Endothelial cell of umbilical vein (primary cell): ENCODE measurements at regions not wholly inside any gene's neighbourhood (a gene's known extent, or its start where the extent isn't known, plus 50 kb on each side); places are given as distances from the start of the nearest gene placed in this dataset.

Experiments used
- BruUV-seq: library from RNA; stranded (reverse); fragments of 400-500 nt; replicated peaks from 2 replicates; lab custom pipeline; 2021; lab: Mats Ljungman, UMichigan
- CTCF ChIA-PET: fragments of 300-600, 350-600 bp; sonication (Branson Sonifier 250); formaldehyde crosslinking; loops from one replicate; lab custom pipeline; 2021; ENCODE audit warnings: antibody characterized with exemption, inconsistent platforms; lab: Charles Lee
- POLR2A ChIA-PET: fragments of 300-600, 350-600 bp; sonication (Branson Sonifier 250); formaldehyde crosslinking; loops from one replicate; lab custom pipeline; 2021; ENCODE audit warnings: antibody characterized with exemption, inconsistent platforms; lab: Charles Lee
- DNase-seq: peaks from one replicate; pipeline ENCODE4 v3.0.0-alpha.2; 2011; ENCODE audit warnings: low read depth, low spot score
- FAIRE-seq: peaks from 2 replicates; lab custom pipeline; 2011; peaks lifted over from hg19 to GRCh38; lab: Jason Lieb, UNC
- H2AFZ ChIP-seq: 2 replicates; pipeline ENCODE4 v1.6.0; 2012; ENCODE audit warnings: low read depth, low read length, control low read depth, inconsistent platforms
- H3K27ac ChIP-seq: 2 replicates; pipeline ENCODE4 v1.5.1; 2011; ENCODE audit warnings: low read depth, mild to moderate bottlenecking, control low read depth, low read length, moderate library complexity; ENCODE audit not compliant: insufficient read depth
- H3K27me3 ChIP-seq, 2 experiments: 2 replicates each; pipeline versions ENCODE4 v1.6.0 to v1.6.1; 2011; ENCODE audit warnings: low read length in 2 of 2, mixed read lengths in 1 of 2; ENCODE audit not compliant: control insufficient read depth in 2 of 2, insufficient read depth in 2 of 2
- H3K36me3 ChIP-seq, 2 experiments: 2 replicates in 1 of 2; 3 replicates in 1 of 2; pipeline ENCODE4 v1.5.1; 2011; ENCODE audit warnings: low read length in 2 of 2, mild to moderate bottlenecking in 1 of 2, moderate library complexity in 1 of 2; ENCODE audit not compliant: control insufficient read depth in 2 of 2, insufficient read depth in 2 of 2; ENCODE audit errors: extremely low read depth in 1 of 2
- H3K4me1 ChIP-seq: 3 replicates; pipeline ENCODE4 v1.5.1; 2011; ENCODE audit warnings: mild to moderate bottlenecking, low read length; ENCODE audit not compliant: control insufficient read depth, insufficient read depth; ENCODE audit errors: extremely low read depth
- H3K4me2 ChIP-seq: 2 replicates; pipeline ENCODE4 v1.6.1; 2011; ENCODE audit warnings: low read length, control low read depth, mixed read lengths; ENCODE audit not compliant: insufficient read depth
- H3K4me3 ChIP-seq, 3 experiments: fragments of 200-600 bp in 1 of 3; sonication (generic), shearing (Covaris generic) in 1 of 3; replicated peaks in 1 of 3; 2 replicates each; pipeline ENCODE4 v1.5.1; 2011 to 2016; ENCODE audit warnings: control low read depth in 3 of 3, low read length in 3 of 3, mild to moderate bottlenecking in 2 of 3, inconsistent platforms in 1 of 3, low read depth in 1 of 3, moderate library complexity in 1 of 3; ENCODE audit not compliant: insufficient read depth in 1 of 3
- H3K79me2 ChIP-seq: 2 replicates; pipeline ENCODE4 v1.6.0; 2012; ENCODE audit warnings: low read length, inconsistent platforms; ENCODE audit not compliant: control insufficient read depth, insufficient read depth
- H3K9ac ChIP-seq: replicated peaks from 2 replicates; pipeline ENCODE3; 2011; ENCODE audit warnings: low read length, control low read depth; ENCODE audit not compliant: insufficient read depth; ENCODE audit errors: extremely low read depth
- H3K9me1 ChIP-seq: replicated peaks from 3 replicates; pipeline ENCODE4 v1.6.0; 2011; ENCODE audit warnings: mild to moderate bottlenecking, low read length; ENCODE audit not compliant: control insufficient read depth, insufficient read depth; ENCODE audit errors: extremely low read depth
- H3K9me3 ChIP-seq: replicated peaks from 2 replicates; pipeline ENCODE4 v1.5.1; 2012; ENCODE audit warnings: low read length, inconsistent platforms; ENCODE audit not compliant: control insufficient read depth, insufficient read depth
- H4K20me1 ChIP-seq: replicated peaks from 2 replicates; pipeline ENCODE3; 2011; ENCODE audit warnings: mild to moderate bottlenecking, low read length; ENCODE audit not compliant: control insufficient read depth, insufficient read depth; ENCODE audit errors: extremely low read depth
- EZH2 ChIP-seq: IDR thresholded peaks from 2 replicates; pipeline ENCODE4 v1.6.1; 2012; ENCODE audit warnings: borderline replicate concordance, low read depth, mild to moderate bottlenecking, moderate library complexity, low read length, inconsistent platforms; ENCODE audit not compliant: severe bottlenecking
- FOS ChIP-seq: IDR thresholded peaks from 2 replicates; pipeline ENCODE4 v1.6.1; 2011; ENCODE audit warnings: mild to moderate bottlenecking, low read length, moderate library complexity, borderline replicate concordance; ENCODE audit not compliant: insufficient read depth
- GATA2 ChIP-seq: IDR thresholded peaks from 2 replicates; pipeline ENCODE4 v1.7.0; 2011; ENCODE audit warnings: low read depth, mild to moderate bottlenecking, moderate library complexity, mixed read lengths, low read length; ENCODE audit not compliant: insufficient read length, insufficient read depth
- JUN ChIP-seq: IDR thresholded peaks from 2 replicates; pipeline ENCODE4 v1.6.1; 2011; ENCODE audit warnings: borderline replicate concordance, low read depth; ENCODE audit not compliant: insufficient read length, insufficient read depth
- MYC ChIP-seq: IDR thresholded peaks from one replicate; pipeline ENCODE4 v1.6.1; 2011; ENCODE audit warnings: mild to moderate bottlenecking, low read depth, low read length
- POLR2A ChIP-seq: IDR thresholded peaks from 2 replicates; pipeline ENCODE4 v1.6.1; 2012; ENCODE audit warnings: low read depth, mild to moderate bottlenecking, control low read depth, low read length
- POLR2AphosphoS5 ChIP-seq: IDR thresholded peaks from 2 replicates; pipeline ENCODE4 v1.6.1; 2012; ENCODE audit warnings: low read depth, mild to moderate bottlenecking, control low read depth, low read length, moderate library complexity; ENCODE audit not compliant: insufficient read depth
- dilution Hi-C: fragments of 300-500 bp; cut with MboI; formaldehyde crosslinking; loops from one replicate; pipeline ENCODE4 v1.15.0; 2019; ENCODE audit warnings: low sequenced_read_pairs; ENCODE audit not compliant: extremely low pct_ligation_motif_present
- intact Hi-C: fragments of 100-400 bp; cut with micrococcal nuclease; formaldehyde crosslinking; loops from one replicate; pipeline ENCODE4 v1.10.0; 2022
- TF ChIP-seq, protein P1 (sequence below): IDR thresholded peaks from 2 replicates; pipeline ENCODE4 v1.6.1; 2011; ENCODE audit not compliant: insufficient read depth, insufficient read length
- TF ChIP-seq, protein P2 (sequence below), 2 donors: IDR thresholded peaks; 1 replicate in 1 of 2; 2 replicates in 1 of 2; pipeline ENCODE4 v1.5.1; 2011; ENCODE audit warnings: low read length in 2 of 2, mild to moderate bottlenecking in 2 of 2, moderate library complexity in 2 of 2, control low read depth in 1 of 2, inconsistent platforms in 1 of 2, low read depth in 1 of 2; ENCODE audit not compliant: insufficient read depth in 1 of 2; ENCODE audit errors: extremely low read depth in 1 of 2

DNA sequence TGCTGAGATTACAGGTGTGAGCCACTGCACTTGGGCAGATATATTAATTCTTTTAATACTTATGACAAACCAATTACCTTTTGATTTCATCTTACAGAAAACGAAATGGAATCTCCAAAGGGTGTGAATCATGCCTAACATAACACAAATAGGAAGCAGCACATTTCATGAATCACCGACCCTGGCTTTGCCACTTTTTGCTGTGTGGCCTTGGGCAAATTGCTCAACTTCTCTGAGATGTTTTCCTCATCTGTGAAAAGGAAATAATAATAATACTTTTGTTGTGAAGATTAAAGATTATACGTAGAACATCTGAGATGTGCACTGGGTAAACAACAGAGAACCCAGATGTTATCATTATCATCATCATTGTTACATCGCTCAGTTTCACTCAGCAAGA, 50.7 kb upstream of the FREM1 start:
- Histone ChIP-seq H3K27me3 (no peaks in the 10 kb centered on the region), H4K20me1 (no peaks in the 10 kb centered on the region), H3K4me1 (peaks cover 5% of the 10 kb centered on the region), H3K27ac (no peak overlapping the region), H3K4me3 (no peak overlapping the region), H3K4me2 (no peak overlapping the region), H3K79me2 (no peaks in the 10 kb centered on the region), H3K36me3 (no peaks in the 10 kb centered on the region), H2AFZ (no peak overlapping the region), H3K9ac (no peak overlapping the region), H3K9me1 (no peaks in the 10 kb centered on the region), H3K9me3 (no peaks in the 10 kb centered on the region)
- intact Hi-C loops (no loop called here), dilution Hi-C loops (no loop called here)
- TF ChIP-seq FOS = peak; percentile 42
- no peak for TF ChIP-seq EZH2
- peak; percentile 36 for TF ChIP-seq GATA2
- TF ChIP-seq POLR2AphosphoS5 = no peak
- TF ChIP-seq, protein P1, sequence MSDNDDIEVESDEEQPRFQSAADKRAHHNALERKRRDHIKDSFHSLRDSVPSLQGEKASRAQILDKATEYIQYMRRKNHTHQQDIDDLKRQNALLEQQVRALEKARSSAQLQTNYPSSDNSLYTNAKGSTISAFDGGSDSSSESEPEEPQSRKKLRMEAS = no peak
- TF ChIP-seq, protein P2, sequence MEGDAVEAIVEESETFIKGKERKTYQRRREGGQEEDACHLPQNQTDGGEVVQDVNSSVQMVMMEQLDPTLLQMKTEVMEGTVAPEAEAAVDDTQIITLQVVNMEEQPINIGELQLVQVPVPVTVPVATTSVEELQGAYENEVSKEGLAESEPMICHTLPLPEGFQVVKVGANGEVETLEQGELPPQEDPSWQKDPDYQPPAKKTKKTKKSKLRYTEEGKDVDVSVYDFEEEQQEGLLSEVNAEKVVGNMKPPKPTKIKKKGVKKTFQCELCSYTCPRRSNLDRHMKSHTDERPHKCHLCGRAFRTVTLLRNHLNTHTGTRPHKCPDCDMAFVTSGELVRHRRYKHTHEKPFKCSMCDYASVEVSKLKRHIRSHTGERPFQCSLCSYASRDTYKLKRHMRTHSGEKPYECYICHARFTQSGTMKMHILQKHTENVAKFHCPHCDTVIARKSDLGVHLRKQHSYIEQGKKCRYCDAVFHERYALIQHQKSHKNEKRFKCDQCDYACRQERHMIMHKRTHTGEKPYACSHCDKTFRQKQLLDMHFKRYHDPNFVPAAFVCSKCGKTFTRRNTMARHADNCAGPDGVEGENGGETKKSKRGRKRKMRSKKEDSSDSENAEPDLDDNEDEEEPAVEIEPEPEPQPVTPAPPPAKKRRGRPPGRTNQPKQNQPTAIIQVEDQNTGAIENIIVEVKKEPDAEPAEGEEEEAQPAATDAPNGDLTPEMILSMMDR (IDR thresholded peaks at IDR 0.05; ENCODE audit: extremely low read depth in 1 of 2, insufficient read depth in 1 of 2, low read depth in 1 of 2, low read length in 2 of 2) = no peak
- no peak for TF ChIP-seq POLR2A
- TF ChIP-seq JUN = peak; percentile 9
- TF ChIP-seq MYC = no peak
- no TSS peak for BruUV-seq
- no peak for DNase-seq
- peak; percentile 75 for FAIRE-seq
- POLR2A ChIA-PET = no interaction called here
- CTCF ChIA-PET = no interaction called here
